ENCODE measurements at regions not wholly inside any gene's neighbourhood (a gene's known extent, or its start where the extent isn't known, plus 50 kb on each side); places are given as distances from the start of the nearest gene placed in this dataset.
"Not testable (repeated sequence)": the region's sequence is repeated elsewhere in the genome, so short reads cannot be mapped to it uniquely, and the experiment has no call there.

- DNase-seq: no peak
These were observed 106.3 kb upstream of the SPATA12 start for GRCh38 chr3:56954125-56954524.

- no peak for DNase-seq
These were observed 107.6 kb upstream of the SPATA12 start for GRCh38 chr3:56952846-56953245.

- no peak for DNase-seq
These were observed 108.4 kb upstream of the SPATA12 start for GRCh38 chr3:56952061-56952460.

GRCh38 chr3:56951366-56951765 lies 109.1 kb upstream of the SPATA12 start:
- no peak for DNase-seq

GRCh38 chr3:56945378-56945777 lies 115.1 kb upstream of the SPATA12 start:
- DNase-seq: peak in 2 of 6 experiments; percentile 8 to 9

GRCh38 chr3:56942523-56942922 lies 117.9 kb upstream of the SPATA12 start:
- DNase-seq: no peak

GRCh38 chr3:56940976-56941375 lies 119.5 kb upstream of the SPATA12 start:
- no peak for DNase-seq

GRCh38 chr3:56940321-56940720 lies 120.1 kb upstream of the SPATA12 start:
- no peak for DNase-seq

GRCh38 chr3:56939834-56940233 lies 120.6 kb upstream of the SPATA12 start:
- no peak for DNase-seq

GRCh38 chr3:56938530-56938929 lies 121.9 kb upstream of the SPATA12 start:
- no peak for DNase-seq

- no peak for DNase-seq
These were observed 122.9 kb upstream of the SPATA12 start for GRCh38 chr3:56937580-56937979.

- DNase-seq: no peak
These were observed 124.7 kb upstream of the SPATA12 start for GRCh38 chr3:56935811-56936210.

- not testable (repeated sequence) for DNase-seq
These were observed 126.0 kb upstream of the SPATA12 start for GRCh38 chr3:56934481-56934880.

GRCh38 chr3:56933803-56934202 lies 126.7 kb upstream of the SPATA12 start:
- no peak for DNase-seq

GRCh38 chr3:56932866-56933265 lies 127.6 kb upstream of the SPATA12 start:
- no peak for DNase-seq

GRCh38 chr3:56931836-56932235 lies 128.6 kb upstream of the SPATA12 start:
- DNase-seq: no peak

GRCh38 chr3:56930706-56931105 lies 129.0 kb upstream of the ARHGEF3 start:
- no peak for DNase-seq

GRCh38 chr3:56929809-56930615 lies 128.3 kb upstream of the ARHGEF3 start:
- no peak for DNase-seq

- peak in 4 of 6 experiments; percentile 9 to 55 (median 38) for DNase-seq
These were observed 126.8 kb upstream of the ARHGEF3 start for GRCh38 chr3:56928379-56929068.

- no peak for DNase-seq
These were observed 126.1 kb upstream of the ARHGEF3 start for GRCh38 chr3:56927855-56928254.

- no peak for DNase-seq
These were observed 125.2 kb upstream of the ARHGEF3 start for GRCh38 chr3:56926947-56927282.

GRCh38 chr3:56926243-56926946 lies 124.6 kb upstream of the ARHGEF3 start:
- DNase-seq: no peak

- DNase-seq: not testable (repeated sequence)
These were observed 123.0 kb upstream of the ARHGEF3 start for GRCh38 chr3:56924700-56925099.

All from stimulated activated naive CD4-positive, alpha-beta T cell (primary cell).